Keratinocyte (primary cell): ENCODE measurements at regions not wholly inside any gene's neighbourhood (a gene's known extent, or its start where the extent isn't known, plus 50 kb on each side); places are given as distances from the start of the nearest gene placed in this dataset.

ENCODE experiments used
- CTCF ChIP-seq, 3 experiments: IDR thresholded peaks in 1 of 3; conservative IDR thresholded peaks in 1 of 3; optimal IDR thresholded peaks in 1 of 3; 2 replicates in 2 of 3; 3 replicates in 1 of 3; pipeline versions ENCODE3 to v1.5.1; 2011; ENCODE audit warnings: low read length in 3 of 3, mild to moderate bottlenecking in 3 of 3, moderate library complexity in 2 of 3, control low read depth in 1 of 3, inconsistent platforms in 1 of 3; ENCODE audit not compliant: insufficient read depth in 2 of 3; ENCODE audit errors: extremely low read depth in 1 of 3
- EZH2 ChIP-seq: IDR thresholded peaks from one replicate; pipeline ENCODE4 v1.6.1; 2012; ENCODE audit warnings: inconsistent platforms, mild to moderate bottlenecking, low read length, moderate library complexity

- TF ChIP-seq CTCF (optimal IDR thresholded peaks at IDR 0.05 in 1 of 3, IDR thresholded peaks at IDR 0.05 in 1 of 3, conservative IDR thresholded peaks at IDR 0.05 in 1 of 3; ENCODE audit: extremely low read depth in 1 of 3, insufficient read depth in 2 of 3, low read length in 3 of 3) = no peak
- no peak for TF ChIP-seq EZH2
Observed at GRCh38 chr11:81932303-81932702, 801.4 kb downstream of the FAM181B start.
